NCI-H2081 treated with DMSO at 0.1 percent for 48 hours (cell line): ENCODE measurements at regions not wholly inside any gene's neighbourhood (a gene's known extent, or its start where the extent isn't known, plus 50 kb on each side); places are given as distances from the start of the nearest gene placed in this dataset.

Experiments
- DNase-seq: peaks from one replicate; lab custom pipeline; 2025; lab: John Stamatoyannopoulos, UW

DNA sequence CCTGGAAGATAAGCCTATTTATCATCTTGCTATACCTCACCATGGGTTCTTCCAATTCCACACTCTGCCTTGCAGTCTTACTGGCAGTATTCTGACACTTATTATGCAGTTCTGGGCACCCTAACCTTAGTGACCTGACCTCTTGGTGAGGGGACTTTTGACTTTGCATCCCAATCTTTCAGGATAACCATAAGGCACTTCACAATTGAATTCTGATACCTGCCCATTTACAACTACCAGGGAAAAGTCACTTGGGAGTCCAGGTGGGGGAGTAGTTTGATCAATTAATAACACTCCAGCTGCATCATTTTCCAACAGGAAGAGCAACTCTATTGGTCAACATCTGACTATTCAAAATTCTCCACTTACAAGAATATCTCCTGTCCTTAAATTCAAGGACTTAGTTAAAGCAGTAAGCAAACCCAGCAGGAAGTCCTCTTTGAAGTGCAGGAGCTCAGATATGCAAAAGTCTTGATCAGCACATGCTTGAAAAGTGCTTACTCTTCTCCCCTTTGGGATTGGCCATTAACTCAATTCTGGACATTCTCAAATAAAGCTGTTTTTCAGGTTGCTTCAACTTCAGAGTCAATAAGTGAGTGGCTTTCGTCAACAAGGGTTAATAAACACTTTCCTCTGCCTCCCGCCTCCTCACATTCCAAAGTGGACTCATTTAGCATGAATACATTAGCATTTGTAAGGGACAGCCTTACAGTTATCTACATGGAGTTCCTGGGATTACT is 177.4 kb upstream of the NRIP1 start:
- no peak for DNase-seq

DNA sequence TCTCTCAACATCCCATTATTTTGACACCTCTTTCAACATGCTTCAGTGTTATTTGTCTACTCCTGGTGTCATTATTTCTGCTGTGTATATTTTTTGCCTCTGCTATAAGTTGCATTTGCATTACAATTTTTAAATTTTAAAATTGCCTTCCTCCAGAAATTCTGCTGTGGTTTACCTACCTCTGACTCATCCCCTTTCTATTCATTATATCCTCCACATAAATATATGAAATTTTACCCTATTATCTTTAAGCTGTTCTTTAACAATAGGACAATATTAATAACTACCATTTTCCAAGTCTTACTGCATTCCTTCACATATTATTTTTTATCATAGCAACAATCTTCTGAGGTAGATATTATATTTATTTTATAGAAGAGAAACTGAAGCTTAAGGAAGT is 178.1 kb upstream of the NRIP1 start:
- DNase-seq = no peak

GRCh38 chr21:15243406-15243805 is 178.6 kb upstream of the NRIP1 start:
- no peak for DNase-seq

DNA sequence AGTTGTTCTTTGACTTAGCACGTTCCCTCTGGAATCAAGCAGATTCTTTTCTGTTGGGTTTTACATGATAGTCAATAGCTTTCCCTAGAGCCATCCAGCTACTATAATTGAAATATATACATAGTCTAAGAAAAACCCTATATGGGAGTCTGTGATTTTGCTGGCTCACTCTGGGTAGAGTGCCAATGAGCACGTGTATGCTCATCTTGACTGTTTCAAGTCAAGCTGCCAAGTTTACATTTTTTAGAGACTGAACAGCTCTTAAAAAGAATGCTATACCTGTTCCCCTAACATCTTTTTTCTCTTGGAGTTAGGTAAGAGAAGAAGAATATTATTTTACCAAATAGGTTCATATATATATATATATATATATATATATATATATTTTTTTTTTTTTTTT is 182.8 kb upstream of the NRIP1 start:
- no peak for DNase-seq

DNA sequence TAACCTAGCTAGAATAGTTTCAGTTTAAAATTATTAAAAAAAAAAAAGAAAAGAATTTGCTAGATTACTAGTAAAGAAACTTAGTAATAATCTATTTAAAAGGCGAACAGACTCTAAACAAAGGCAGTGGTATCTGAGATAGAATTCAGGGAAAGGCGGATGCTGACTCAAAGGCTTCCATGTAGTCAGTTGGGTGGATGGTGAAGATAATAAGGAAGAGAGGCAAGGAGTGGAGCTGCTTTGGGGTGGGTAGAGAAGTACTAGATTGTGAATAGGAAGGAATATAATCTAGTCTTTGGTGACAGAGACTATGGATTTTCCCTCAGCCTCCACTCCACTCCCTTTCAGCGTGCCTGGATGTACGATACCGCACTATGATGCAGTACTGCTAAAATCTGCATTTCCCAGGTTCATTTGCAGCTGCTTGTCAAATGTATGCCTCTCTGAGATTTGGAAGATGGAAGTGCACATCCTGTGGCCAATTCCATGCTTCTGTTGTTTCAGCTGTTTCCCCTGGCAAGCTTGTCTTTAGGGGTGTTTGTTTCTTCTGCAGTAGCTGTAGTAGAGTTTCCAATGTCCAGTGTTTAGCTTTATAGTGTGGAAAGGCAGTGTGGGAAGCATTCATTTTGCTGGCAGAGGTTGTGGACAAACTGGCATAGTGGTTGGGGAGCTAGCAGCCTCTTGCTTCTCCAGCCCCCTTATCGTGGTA is 184.6 kb upstream of the NRIP1 start:
- DNase-seq = no peak

DNA sequence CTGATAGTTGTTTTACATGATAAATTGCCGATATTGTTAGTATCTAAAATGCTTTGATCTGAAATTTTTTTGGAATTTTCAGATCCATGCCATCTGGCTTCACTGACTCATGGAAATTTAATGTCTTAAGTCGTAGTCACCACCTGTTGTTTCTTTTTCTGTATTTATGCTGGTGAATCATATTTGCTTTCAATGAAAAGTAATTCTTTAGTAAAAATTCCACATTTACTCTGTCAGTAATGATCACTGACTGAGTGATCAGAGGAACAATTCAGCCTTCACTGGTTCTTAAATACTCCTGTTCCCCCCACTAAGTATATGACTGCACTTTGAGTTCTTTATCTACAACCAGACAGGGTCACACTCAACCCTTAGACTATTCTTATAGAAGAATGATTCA is 185.6 kb upstream of the NRIP1 start:
- DNase-seq = no peak

DNA sequence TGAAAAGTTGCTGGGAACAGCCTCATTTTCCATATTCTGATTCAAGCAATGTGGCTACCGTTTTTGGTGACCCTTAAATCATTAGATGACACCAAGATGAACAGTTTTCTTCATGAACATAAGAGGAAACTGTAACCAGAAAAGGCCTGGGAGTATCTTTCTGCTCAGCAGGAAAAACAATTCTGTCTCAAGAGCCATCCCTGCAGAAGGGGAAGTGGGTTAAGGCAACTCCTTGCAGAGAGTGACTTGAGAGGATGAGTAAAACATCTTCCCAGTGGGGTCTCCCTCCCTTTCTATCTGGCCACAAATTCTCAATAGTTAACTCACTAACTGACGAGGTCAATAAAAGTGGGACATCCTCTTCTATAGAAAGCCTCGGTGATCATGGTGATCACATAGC is 187.6 kb upstream of the NRIP1 start:
- DNase-seq = no peak

DNA sequence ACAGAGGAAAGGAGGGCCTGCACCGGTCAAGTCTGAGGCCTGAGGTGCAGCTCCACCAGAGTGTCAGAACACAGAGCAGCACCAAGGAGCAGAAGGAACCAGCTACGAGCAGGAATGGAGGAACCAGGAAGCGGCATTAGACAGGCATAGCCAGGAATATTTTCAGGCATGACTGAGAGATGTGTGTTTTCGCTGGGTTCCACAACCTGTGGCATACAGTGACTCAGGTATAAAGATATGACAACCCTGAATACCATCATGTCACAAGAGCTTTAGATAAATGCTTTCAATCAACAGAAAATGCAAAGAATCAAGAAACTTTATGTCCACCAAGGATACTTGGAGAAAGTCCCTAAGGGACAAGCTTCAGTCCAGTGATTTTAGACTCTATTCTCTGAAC is 189.3 kb upstream of the NRIP1 start:
- no peak for DNase-seq

- DNase-seq = no peak
These were observed 190.5 kb upstream of the NRIP1 start for GRCh38 chr21:15255261-15255660.

DNA sequence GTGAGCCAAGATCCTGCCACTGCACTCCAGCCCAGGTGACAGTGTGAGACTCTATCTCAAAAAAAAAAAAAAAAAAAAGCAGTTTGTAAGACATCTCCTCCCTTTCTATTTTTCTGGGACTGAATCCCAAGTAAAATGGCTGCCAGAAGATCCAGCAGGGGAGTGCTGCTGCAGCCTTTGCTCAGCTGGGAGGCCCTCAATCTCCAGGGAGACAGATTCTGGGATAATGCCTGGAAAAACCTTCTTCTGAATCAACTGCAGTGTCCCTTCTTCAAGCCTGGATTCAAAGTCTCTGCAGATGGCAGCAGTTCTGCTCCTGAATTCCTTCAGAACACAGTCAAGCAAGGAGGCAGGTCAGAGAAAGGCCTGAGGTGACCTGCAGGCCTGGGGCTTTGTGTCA is 191.0 kb upstream of the NRIP1 start:
- DNase-seq = no peak

GRCh38 chr21:15256996-15257395 is 192.2 kb upstream of the NRIP1 start:
- no peak for DNase-seq

- DNase-seq = no peak
These were observed 192.8 kb upstream of the NRIP1 start for GRCh38 chr21:15257646-15258045.

DNA sequence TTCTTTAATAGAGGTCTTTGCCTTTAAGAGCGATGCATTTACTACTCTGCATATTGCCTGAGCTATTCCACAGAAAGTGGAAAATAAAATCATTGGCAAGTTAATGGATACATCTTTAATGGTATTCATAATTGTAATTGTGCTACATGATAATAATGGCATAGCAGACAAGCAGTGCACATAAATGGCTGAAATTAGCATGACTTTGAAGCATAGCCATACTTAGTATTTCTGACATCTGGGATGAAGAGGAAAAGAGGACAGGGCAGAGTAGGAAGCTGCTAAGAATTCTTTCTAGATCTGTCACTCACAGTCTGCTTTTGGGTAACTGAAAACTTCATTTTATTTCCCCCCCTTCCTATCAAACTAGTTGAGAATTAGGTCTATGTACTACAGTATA is 195.0 kb upstream of the NRIP1 start:
- no peak for DNase-seq

- no peak for DNase-seq
These were observed 195.8 kb upstream of the NRIP1 start for GRCh38 chr21:15260604-15261003.

DNA sequence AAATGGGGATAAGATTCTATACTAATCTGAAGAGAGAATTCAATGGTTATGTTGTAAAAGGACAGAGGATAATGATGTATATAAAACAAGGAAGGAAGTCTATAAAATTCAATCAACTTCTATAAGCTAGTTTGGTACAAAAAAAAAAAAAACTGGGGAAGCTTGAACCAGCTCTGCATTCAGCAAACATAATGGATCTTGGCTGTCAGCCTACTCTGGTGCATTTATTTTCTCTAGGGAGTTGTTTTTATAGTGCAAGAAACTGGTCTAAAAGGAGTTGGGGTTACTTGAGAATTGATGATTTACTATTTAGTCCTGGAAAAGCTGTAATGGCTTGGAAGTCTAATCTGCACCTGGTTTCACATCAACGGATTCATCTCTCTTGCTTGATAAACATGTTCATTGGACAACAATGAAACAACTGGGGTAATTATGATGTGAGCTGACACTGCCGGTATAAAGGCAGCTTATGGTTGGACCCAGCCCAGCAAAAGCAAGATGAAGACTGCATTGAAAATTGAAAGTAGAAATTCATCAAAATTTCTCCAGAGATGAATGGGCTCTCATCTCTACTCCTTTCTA is 199.4 kb upstream of the NRIP1 start:
- DNase-seq = no peak

DNA sequence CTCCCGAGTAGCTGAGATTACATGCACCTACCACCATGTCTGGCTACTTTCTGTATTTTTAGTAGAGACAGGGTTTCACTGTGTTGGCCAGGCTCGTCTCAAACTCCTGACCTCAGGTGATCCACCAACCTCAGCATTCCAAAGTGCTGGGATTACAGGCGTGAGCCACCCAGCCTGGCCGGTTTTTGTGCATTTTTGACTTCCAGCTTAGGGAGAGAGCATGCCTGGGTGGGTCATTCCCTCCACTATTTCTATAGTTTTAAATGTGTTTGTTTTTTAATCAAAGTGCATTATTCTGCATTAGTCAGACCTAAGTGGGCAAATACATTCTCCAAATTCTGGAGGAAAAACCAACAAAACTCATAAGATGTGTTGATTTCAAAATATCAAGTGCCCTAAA is 207.4 kb upstream of the NRIP1 start:
- DNase-seq = no peak

DNA sequence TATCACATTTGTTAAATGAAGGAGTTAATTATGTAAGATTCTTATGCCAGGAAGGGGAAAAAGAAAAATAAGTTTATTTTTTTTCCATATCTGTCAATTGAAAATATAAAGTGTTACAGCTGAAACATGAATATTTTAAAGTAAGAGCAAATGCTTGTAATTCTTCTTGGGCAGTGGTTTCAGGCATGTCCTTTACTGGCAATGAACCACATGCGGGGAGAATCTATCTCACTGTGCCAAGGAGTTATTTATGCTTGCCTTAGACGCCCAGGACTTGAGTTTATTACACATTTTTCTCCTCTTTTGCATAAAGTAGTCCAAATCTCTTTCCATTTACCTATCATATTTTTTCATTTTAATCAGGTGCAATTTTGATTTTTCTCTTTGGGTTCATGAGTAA is 207.8 kb upstream of the NRIP1 start:
- DNase-seq = no peak

DNA sequence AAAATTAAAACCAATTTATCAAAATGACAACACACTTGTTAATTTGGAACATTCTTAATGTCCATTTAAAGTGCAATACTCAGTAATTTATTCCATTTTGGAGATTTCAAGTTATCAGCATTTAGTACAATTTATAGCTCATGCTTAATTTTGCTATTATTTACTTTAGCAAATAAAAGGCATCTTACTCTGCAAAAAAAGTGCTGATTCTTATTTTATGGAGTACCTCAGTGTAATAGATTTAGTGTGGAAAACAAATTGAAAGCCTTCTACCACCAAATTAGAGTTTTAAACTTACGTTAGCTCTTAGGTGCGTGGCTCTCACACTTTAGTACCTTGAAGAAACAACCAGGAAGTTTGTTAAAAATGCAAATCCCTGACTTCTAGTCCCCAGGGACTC is 208.4 kb upstream of the NRIP1 start:
- no peak for DNase-seq

DNA sequence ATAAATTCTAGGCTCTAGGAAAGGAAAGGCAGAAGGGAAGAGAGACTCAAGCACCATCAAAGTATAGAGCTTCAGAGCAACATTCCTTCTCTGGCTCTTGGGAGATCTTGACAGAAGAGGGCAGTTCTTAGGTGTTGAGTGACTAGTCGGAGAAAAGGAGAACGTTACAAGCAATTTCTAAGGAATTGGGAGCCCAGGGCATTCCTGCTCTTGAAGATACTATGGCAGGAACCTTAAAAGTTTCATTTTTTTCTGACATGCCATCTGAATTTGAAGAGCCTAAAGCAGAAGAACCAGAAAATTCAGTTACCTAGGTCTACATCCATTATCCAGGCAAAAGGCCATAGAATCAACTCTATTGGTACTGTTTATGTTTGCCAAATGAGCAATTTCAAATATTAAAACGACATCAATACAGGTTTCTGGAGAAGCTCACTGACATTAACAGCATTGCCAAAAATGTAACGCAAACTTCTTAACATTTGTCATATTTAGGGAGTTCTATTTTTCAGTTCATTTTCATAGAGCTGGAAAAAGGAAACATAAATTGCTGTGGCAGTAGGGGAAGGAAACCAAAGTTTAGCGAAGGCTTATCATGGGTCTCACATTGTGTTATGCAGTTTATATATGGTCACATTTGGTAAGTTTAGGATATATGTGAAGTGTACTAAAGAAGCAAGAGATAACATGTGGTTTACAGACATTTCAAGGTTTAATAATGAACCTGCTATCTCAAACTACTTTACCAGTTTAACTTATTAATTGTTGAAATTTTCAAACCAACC is 210.1 kb upstream of the NRIP1 start:
- no peak for DNase-seq

DNA sequence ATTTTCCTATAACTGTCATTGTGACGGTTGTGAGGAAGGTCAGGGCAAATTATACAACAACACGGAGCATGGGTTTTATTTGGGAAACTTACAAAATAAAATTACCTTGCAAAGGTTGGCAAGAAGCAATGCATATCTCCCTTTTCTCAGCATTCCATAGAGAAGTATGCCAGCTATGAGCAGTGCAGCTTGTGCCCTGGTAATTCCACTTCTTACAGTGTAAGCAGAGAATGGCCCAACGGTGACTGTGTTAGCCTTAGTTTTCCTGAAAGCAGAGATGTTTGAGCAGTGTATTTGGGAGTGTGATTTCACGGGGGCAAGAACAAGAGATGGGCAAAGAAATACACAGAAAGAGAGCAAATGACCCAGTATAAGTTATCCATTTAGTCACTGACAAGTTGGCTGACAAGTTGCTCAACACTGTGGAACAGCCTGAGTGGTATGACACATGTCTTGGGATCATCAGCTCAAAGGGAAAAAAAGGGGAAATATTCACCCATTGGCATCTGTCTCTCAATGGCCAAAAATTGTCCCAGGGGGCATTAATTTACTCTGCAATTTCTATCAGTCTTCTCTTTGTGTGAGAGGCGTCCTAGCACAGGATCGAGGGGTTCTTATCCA is 210.9 kb upstream of the NRIP1 start:
- no peak for DNase-seq

DNA sequence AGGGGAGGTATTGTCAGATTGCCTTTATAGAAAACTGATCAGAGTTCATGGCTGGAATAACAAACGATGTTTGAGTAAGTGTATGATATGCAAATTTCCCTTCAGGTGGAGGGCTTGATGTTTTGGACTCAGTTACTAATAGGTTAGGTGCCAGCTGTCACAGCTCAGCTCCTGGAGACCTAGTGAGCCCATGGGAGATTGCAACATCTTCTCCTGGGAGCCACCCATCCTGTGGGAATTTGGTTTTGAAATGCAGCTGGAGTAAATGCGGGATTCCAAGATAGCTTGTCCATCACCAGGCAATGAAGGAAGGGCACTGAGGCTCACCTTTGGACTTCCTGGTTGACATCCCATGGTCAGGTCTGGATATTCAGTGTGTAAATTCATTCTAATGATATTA is 211.4 kb upstream of the NRIP1 start:
- no peak for DNase-seq

GRCh38 chr21:15277466-15277865 is 212.7 kb upstream of the NRIP1 start:
- no peak for DNase-seq
